ENCODE measurements at regions not wholly inside any gene's neighbourhood (a gene's known extent, or its start where the extent isn't known, plus 50 kb on each side); places are given as distances from the start of the nearest gene placed in this dataset.

- Mint-ChIP-seq H3K27ac (no peak overlapping the region), H3K36me3 (ENCODE audit: low read depth) (peaks cover 21% of the 10 kb centered on the region), H3K4me3 (no peak overlapping the region), H3K27me3 (ENCODE audit: insufficient read depth) (peaks cover 2% of the 10 kb centered on the region), H3K4me1 (ENCODE audit: low read depth) (no peaks in the 10 kb centered on the region), H3K9me3 (peaks cover 89% of the 10 kb centered on the region)
- TF ChIP-seq CTCF (IDR thresholded peaks at IDR 0.05): no peak
- no peak for DNase-seq
Measured at GRCh38 chr22:48394787-48395186, 1432.9 kb downstream of the BRD1 start.

- Mint-ChIP-seq H3K4me1 (ENCODE audit: low read depth) (no peaks in the 10 kb centered on the region), H3K36me3 (ENCODE audit: low read depth) (peaks cover 21% of the 10 kb centered on the region), H3K27me3 (ENCODE audit: insufficient read depth) (peaks cover 2% of the 10 kb centered on the region), H3K9me3 (peaks cover 89% of the 10 kb centered on the region), H3K27ac (no peak overlapping the region), H3K4me3 (no peak overlapping the region)
- no peak for TF ChIP-seq CTCF (IDR thresholded peaks at IDR 0.05)
- no peak for DNase-seq
Measured at GRCh38 chr22:48393885-48394284, 1433.8 kb downstream of the BRD1 start.

DNA sequence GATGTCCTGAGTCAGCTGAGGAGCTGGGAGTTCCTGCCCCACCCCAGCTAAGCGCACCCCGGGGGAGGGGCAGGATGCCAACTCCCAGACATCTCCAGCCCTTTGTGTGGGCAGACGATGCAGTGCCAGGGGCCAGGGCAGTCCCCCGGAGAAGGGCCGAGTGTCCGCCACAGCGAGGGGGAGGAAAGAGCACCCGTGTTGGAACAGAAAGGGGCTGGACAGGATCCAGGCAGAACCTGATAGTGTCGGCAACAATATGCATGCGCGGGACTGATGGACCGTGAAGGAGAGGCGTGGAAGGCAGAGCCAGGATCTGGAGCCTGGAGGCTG lies 1434.7 kb downstream of the BRD1 start:
- H3K36me3 Mint-ChIP-seq (ENCODE audit: low read depth): peaks cover 17% of the 10 kb centered on the region
- peaks cover 2% of the 10 kb centered on the region for H3K27me3 Mint-ChIP-seq (ENCODE audit: insufficient read depth)
- no peak for TF ChIP-seq CTCF (IDR thresholded peaks at IDR 0.05)
- H3K4me3 Mint-ChIP-seq: no peak overlapping the region
- no peak overlapping the region for H3K27ac Mint-ChIP-seq
- peaks cover 80% of the 10 kb centered on the region for H3K9me3 Mint-ChIP-seq
- no peak for DNase-seq
- no peaks in the 10 kb centered on the region for H3K4me1 Mint-ChIP-seq (ENCODE audit: low read depth)

DNA sequence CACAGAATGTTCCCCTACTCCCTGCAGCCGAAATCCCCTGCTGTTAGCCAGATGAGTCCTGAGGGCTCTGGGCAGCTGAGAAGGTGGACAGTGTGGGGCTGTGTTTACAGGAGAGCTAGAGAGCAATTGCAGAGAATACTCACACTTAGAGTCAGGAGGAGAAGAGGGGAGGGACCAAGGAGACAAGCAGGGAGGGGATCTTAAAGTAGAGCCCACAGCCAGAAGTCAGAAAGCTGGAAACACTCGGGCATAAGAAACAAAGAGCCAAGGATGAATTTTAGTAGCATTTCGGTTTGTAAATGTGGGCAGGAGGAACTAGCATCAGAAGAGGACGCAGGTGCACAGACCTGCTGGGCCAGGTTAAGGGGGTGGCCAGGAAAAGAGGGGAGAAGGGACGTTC lies 1435.9 kb downstream of the BRD1 start:
- no peak for DNase-seq
- Mint-ChIP-seq H3K4me3 (no peak overlapping the region), H3K9me3 (peaks cover 75% of the 10 kb centered on the region), H3K27ac (no peak overlapping the region), H3K4me1 (ENCODE audit: low read depth) (no peaks in the 10 kb centered on the region), H3K27me3 (ENCODE audit: insufficient read depth) (peaks cover 2% of the 10 kb centered on the region), H3K36me3 (ENCODE audit: low read depth) (peaks cover 12% of the 10 kb centered on the region)
- TF ChIP-seq CTCF (IDR thresholded peaks at IDR 0.05): no peak

DNA sequence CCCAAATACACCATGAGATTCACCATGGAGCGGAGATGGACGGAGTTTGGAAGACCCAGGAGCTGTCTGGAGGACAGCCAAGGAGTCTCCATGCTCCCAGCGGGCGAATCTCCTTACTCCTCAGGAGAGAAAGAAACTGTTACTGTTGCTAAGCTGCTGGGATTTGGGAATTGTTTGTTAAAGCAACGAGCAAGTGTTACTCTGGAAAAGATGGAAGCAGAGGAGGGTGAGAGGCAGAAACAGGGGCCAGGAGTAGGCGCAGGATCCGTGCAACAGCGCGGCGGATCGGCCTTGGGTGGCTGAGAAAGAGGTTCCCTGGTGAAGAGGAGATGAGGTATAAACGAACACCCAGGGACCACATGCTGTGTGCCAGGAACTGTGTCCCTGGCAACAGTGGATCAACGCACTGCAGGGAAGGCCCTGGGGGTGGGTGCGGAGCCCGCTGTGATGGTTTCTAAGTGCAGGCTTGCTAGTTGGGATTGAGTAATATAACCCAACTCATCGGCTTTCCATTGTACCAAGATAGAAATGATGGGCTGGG lies 1436.4 kb downstream of the BRD1 start:
- Mint-ChIP-seq H3K4me3 (no peak overlapping the region), H3K27me3 (ENCODE audit: insufficient read depth) (peaks cover 2% of the 10 kb centered on the region), H3K9me3 (peaks cover 74% of the 10 kb centered on the region), H3K4me1 (ENCODE audit: low read depth) (no peaks in the 10 kb centered on the region), H3K27ac (no peak overlapping the region), H3K36me3 (ENCODE audit: low read depth) (peaks cover 12% of the 10 kb centered on the region)
- DNase-seq: no peak
- TF ChIP-seq CTCF (IDR thresholded peaks at IDR 0.05): no peak

DNA sequence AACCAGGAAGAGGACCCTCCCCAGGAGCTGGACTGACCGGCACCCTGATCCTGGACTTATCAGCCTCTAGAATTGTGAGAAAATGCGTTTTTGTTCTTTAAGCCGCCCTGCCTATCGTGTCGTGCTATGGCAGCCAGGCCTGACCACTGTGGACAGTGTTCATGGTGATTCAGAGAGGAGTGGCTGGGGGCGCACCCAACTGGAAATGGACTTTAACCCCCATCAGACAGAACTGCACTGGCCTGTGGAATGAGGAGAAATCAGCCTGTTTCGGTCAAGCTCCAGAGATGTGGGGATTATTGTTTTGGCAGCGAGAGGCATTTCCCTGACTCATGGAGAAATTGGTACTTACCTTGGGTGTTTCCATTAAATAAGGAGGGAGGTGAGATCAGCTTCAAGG lies 1437.8 kb downstream of the BRD1 start:
- H3K36me3 Mint-ChIP-seq (ENCODE audit: low read depth): peaks cover 8% of the 10 kb centered on the region
- H3K27me3 Mint-ChIP-seq (ENCODE audit: insufficient read depth): peaks cover 2% of the 10 kb centered on the region
- H3K27ac Mint-ChIP-seq: no peak overlapping the region
- H3K9me3 Mint-ChIP-seq: peaks cover 73% of the 10 kb centered on the region
- no peak for DNase-seq
- TF ChIP-seq CTCF (IDR thresholded peaks at IDR 0.05): no peak
- no peaks in the 10 kb centered on the region for H3K4me1 Mint-ChIP-seq (ENCODE audit: low read depth)
- no peak overlapping the region for H3K4me3 Mint-ChIP-seq
